ENCODE measurements at regions not wholly inside any gene's neighbourhood (a gene's known extent, or its start where the extent isn't known, plus 50 kb on each side); places are given as distances from the start of the nearest gene placed in this dataset.

DNA sequence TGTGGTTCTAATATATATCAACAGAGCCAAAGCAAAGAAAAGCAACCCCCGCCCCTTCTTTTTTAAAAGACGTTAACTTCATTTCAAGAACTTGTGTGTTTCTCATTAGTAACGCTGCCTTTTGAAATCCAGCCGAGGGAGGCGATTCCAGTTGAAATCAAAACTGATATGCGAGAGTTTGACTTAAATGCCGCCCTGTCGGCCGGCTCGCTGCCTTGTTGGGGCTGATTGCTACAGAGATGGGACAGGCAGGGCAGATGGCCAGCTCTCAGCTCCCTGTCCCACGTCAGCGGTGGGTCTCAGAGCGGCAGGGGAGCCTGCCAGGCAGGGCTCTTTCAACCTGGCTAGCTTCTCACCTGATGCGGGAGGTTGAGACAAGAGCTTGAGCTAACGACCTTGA lies 51.9 kb upstream of the ALX4 start:
- 12% methylated on average over 12 of the region's 15 CpGs for WGBS (ENCODE audit: low lambda C conversion rate)
- DNase-seq (ENCODE audit: low spot score), result no peak
- BruUV-seq (replicated peaks), result no TSS peak
- no peaks in the 10 kb centered on the region for H3K9me3 ChIP-seq (ENCODE audit: low read length)
- H3K79me2 ChIP-seq (ENCODE audit: insufficient read depth, low read length), result no peaks in the 10 kb centered on the region
- no peaks in the 10 kb centered on the region for H3K36me3 ChIP-seq (replicated peaks in 1 of 2; ENCODE audit: control insufficient read depth in 1 of 2, insufficient read depth in 2 of 2, low read length in 2 of 2)
- no peak for ATAC-seq
- ChIA-PET POLR2A (no interaction called here), CTCF (ENCODE audit: low intra/inter-chr PET ratio, low total read pairs) (no interaction called here)
- H2AFZ ChIP-seq (ENCODE audit: low read length), result no peak overlapping the region
- TF ChIP-seq MAFK (conservative IDR thresholded peaks at IDR 0.05 in 1 of 2, IDR thresholded peaks at IDR 0.05 in 1 of 2; ENCODE audit: low read length in 2 of 2) (no peak), ZNF17 (CRISPR knock-in tag; IDR thresholded peaks at IDR 0.05) (no peak), SRSF9 (IDR thresholded peaks at IDR 0.05; ENCODE audit: borderline replicate concordance, insufficient read depth, low read depth, low read length, poor library complexity, severe bottlenecking) (no peak), ATF1 (CRISPR knock-in tag; IDR thresholded peaks at IDR 0.05) (no peak), TAF1 (CRISPR knock-in tag; IDR thresholded peaks at IDR 0.05) (no peak), ZNF263 (CRISPR knock-in tag; IDR thresholded peaks at IDR 0.05) (no peak)
- TF ChIP-seq, protein P1, sequence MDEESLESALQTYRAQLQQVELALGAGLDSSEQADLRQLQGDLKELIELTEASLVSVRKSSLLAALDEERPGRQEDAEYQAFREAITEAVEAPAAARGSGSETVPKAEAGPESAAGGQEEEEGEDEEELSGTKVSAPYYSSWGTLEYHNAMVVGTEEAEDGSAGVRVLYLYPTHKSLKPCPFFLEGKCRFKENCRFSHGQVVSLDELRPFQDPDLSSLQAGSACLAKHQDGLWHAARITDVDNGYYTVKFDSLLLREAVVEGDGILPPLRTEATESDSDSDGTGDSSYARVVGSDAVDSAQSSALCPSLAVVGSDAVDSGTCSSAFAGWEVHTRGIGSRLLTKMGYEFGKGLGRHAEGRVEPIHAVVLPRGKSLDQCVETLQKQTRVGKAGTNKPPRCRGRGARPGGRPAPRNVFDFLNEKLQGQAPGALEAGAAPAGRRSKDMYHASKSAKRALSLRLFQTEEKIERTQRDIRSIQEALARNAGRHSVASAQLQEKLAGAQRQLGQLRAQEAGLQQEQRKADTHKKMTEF (CRISPR knock-in tag; IDR thresholded peaks at IDR 0.05), result no peak
- H3K4me1 ChIP-seq (ENCODE audit: insufficient read depth, low read length), result no peaks in the 10 kb centered on the region
- no peak for FAIRE-seq
- intact Hi-C loops (cut with micrococcal nuclease; ENCODE audit: unreplicated experiment), result no loop called here
- H3K4me2 ChIP-seq (ENCODE audit: low read depth, low read length), result no peak overlapping the region
- peaks cover 3 to 66% of the 10 kb centered on the region in 2 experiments for H3K27me3 ChIP-seq (ENCODE audit: control insufficient read depth in 1 of 2, insufficient read depth in 2 of 2, low read length in 2 of 2)
- H4K20me1 ChIP-seq (ENCODE audit: insufficient read depth, low read length), result no peaks in the 10 kb centered on the region
- H3K9ac ChIP-seq (ENCODE audit: insufficient read depth, low read depth, low read length), result no peak overlapping the region
- H3K27ac ChIP-seq (ENCODE audit: extremely low read length, insufficient read depth, low read length), result no peak overlapping the region
- no peak overlapping the region for H3K4me3 ChIP-seq (replicated peaks in 1 of 3; ENCODE audit: insufficient read depth in 1 of 3, low read depth in 2 of 3, low read length in 3 of 3)
- in situ Hi-C loops (cut with HindIII; ENCODE audit: extremely low pct_ligation_motif_present, low pct_unique_long_range_greater_than_20kb), result no loop called here

DNA sequence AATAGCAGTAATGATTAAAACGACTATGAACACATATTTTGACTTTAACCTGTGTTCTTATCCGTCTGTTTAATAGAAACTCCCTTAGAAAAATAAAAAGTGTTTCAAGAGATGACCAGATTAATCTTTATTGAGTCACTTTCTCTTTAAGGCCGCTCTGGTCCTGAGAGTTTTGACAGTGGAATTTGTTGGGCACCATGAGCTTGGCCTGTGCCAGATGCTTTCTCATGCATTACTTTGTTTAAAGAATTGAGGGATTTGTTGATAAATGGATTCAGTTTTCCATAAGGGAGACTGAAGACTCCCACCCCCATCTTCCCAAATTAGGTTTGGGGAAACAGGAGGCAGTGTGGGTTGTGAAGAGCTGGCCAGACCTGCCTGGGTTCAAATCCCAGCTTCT lies 53.2 kb upstream of the ALX4 start:
- intact Hi-C loops (cut with micrococcal nuclease; ENCODE audit: unreplicated experiment) (no loop called here), in situ Hi-C loops (cut with HindIII; ENCODE audit: extremely low pct_ligation_motif_present, low pct_unique_long_range_greater_than_20kb) (no loop called here)
- no peaks in the 10 kb centered on the region for H3K9me3 ChIP-seq (ENCODE audit: low read length)
- ChIA-PET POLR2A (no interaction called here), CTCF (ENCODE audit: low intra/inter-chr PET ratio, low total read pairs) (no interaction called here)
- ATAC-seq (no peak), FAIRE-seq (no peak), DNase-seq (ENCODE audit: low spot score) (no peak)
- no TSS peak for BruUV-seq (replicated peaks)
- H3K4me1 ChIP-seq (ENCODE audit: insufficient read depth, low read length), result no peaks in the 10 kb centered on the region
- H3K27ac ChIP-seq (ENCODE audit: extremely low read length, insufficient read depth, low read length), result no peak overlapping the region
- no peak overlapping the region for H2AFZ ChIP-seq (ENCODE audit: low read length)
- H3K27me3 ChIP-seq (ENCODE audit: control insufficient read depth in 1 of 2, insufficient read depth in 2 of 2, low read length in 2 of 2), result peaks cover 3 to 64% of the 10 kb centered on the region in 2 experiments
- no peaks in the 10 kb centered on the region for H4K20me1 ChIP-seq (ENCODE audit: insufficient read depth, low read length)
- no peaks in the 10 kb centered on the region for H3K79me2 ChIP-seq (ENCODE audit: insufficient read depth, low read length)
- no peak overlapping the region for H3K4me3 ChIP-seq (replicated peaks in 1 of 3; ENCODE audit: insufficient read depth in 1 of 3, low read depth in 2 of 3, low read length in 3 of 3)
- no peak overlapping the region for H3K4me2 ChIP-seq (ENCODE audit: low read depth, low read length)
- H3K36me3 ChIP-seq (replicated peaks in 1 of 2; ENCODE audit: control insufficient read depth in 1 of 2, insufficient read depth in 2 of 2, low read length in 2 of 2), result no peaks in the 10 kb centered on the region
- no peak overlapping the region for H3K9ac ChIP-seq (ENCODE audit: insufficient read depth, low read depth, low read length)
- 1% methylated on average over 3 of the region's 3 CpGs for WGBS (ENCODE audit: low lambda C conversion rate)
- no peak for TF ChIP-seq MEIS2 (CRISPR knock-in tag; IDR thresholded peaks at IDR 0.05)
- no peak for TF ChIP-seq RBM39 (IDR thresholded peaks at IDR 0.05; ENCODE audit: low read depth, low read length, poor library complexity, severe bottlenecking)
- TF ChIP-seq POLR2G (IDR thresholded peaks at IDR 0.05; ENCODE audit: low read depth, low read length), result no peak
- no peak for TF ChIP-seq SAFB2 (CRISPR knock-in tag; IDR thresholded peaks at IDR 0.05; ENCODE audit: borderline replicate concordance, low read depth)
- TF ChIP-seq TRIM24 (CRISPR knock-in tag; IDR thresholded peaks at IDR 0.05), result no peak
- TF ChIP-seq, protein P2, sequence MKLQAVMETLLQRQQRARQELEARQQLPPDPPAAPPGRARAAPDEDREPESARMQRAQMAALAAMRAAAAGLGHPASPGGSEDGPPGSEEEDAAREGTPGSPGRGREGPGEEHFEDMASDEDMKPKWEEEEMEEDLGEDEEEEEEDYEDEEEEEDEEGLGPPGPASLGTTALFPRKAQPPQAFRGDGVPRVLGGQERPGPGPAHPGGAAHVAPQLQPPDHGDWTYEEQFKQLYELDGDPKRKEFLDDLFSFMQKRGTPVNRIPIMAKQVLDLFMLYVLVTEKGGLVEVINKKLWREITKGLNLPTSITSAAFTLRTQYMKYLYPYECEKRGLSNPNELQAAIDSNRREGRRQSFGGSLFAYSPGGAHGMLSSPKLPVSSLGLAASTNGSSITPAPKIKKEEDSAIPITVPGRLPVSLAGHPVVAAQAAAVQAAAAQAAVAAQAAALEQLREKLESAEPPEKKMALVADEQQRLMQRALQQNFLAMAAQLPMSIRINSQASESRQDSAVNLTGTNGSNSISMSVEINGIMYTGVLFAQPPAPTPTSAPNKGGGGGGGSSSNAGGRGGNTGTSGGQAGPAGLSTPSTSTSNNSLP (IDR thresholded peaks at IDR 0.05; ENCODE audit: low read depth, low read length), result no peak
- TF ChIP-seq PPARG (CRISPR knock-in tag; conservative IDR thresholded peaks at IDR 0.05), result no peak
- no peak for TF ChIP-seq ZKSCAN8 (CRISPR knock-in tag; IDR thresholded peaks at IDR 0.05; ENCODE audit: borderline replicate concordance)
- TF ChIP-seq SRSF9 (IDR thresholded peaks at IDR 0.05; ENCODE audit: borderline replicate concordance, insufficient read depth, low read depth, low read length, poor library complexity, severe bottlenecking), result no peak
- TF ChIP-seq GFI1 (CRISPR knock-in tag; IDR thresholded peaks at IDR 0.05; ENCODE audit: borderline replicate concordance), result no peak
